ENCODE measurements at regions not wholly inside any gene's neighbourhood (a gene's known extent, or its start where the extent isn't known, plus 50 kb on each side); places are given as distances from the start of the nearest gene placed in this dataset.

DNA sequence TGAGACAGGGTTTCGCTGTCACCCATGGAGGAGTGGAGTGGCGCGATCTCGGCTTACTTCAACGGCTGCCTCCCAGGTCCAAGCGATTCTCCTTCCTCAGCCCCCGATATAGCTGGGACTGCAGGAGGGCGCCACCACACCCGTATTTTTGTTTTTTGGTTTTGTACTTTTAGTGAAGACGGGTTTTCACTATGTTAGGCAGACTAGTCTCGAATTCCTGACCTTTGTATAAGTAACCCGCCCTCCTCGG lies 115.4 kb upstream of the BTN3A2 start:
- TF ChIP-seq, protein P1, sequence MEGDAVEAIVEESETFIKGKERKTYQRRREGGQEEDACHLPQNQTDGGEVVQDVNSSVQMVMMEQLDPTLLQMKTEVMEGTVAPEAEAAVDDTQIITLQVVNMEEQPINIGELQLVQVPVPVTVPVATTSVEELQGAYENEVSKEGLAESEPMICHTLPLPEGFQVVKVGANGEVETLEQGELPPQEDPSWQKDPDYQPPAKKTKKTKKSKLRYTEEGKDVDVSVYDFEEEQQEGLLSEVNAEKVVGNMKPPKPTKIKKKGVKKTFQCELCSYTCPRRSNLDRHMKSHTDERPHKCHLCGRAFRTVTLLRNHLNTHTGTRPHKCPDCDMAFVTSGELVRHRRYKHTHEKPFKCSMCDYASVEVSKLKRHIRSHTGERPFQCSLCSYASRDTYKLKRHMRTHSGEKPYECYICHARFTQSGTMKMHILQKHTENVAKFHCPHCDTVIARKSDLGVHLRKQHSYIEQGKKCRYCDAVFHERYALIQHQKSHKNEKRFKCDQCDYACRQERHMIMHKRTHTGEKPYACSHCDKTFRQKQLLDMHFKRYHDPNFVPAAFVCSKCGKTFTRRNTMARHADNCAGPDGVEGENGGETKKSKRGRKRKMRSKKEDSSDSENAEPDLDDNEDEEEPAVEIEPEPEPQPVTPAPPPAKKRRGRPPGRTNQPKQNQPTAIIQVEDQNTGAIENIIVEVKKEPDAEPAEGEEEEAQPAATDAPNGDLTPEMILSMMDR (conservative IDR thresholded peaks at IDR 0.05) = no peak
- Histone ChIP-seq H3K9me3 (ENCODE audit: control insufficient read depth, low read depth, low read length) (no peaks in the 10 kb centered on the region), H3K14ac (ENCODE audit: insufficient read depth, low read length) (peak overlapping the region; percentile 36; the same call in 1 of the 2 replicates), H2AK5ac (ENCODE audit: insufficient read length, low read length) (no peak overlapping the region), H3K27ac (ENCODE audit: insufficient read length, low read depth, low read length) (peak overlapping the region; percentile 82), H2BK120ac (ENCODE audit: low read depth, low read length, poor library complexity, severe bottlenecking) (no peak overlapping the region), H4K91ac (ENCODE audit: insufficient read length, low read depth, low read length) (no peak overlapping the region), H3K18ac (ENCODE audit: insufficient read length, low read depth, low read length) (peak overlapping the region; percentile 58), H4K5ac (ENCODE audit: insufficient read length, low read depth, low read length) (no peak overlapping the region), H3K23me2 (ENCODE audit: insufficient read length, low read depth, low read length, poor library complexity, severe bottlenecking) (peaks cover 7% of the 10 kb centered on the region), H3K23ac (ENCODE audit: insufficient read length, low read depth, low read length) (no peak overlapping the region), H3K79me2 (ENCODE audit: insufficient read depth, low read length) (no peaks in the 10 kb centered on the region), H2BK12ac (ENCODE audit: insufficient read length, low read depth, low read length) (no peak overlapping the region), H4K20me1 (ENCODE audit: control insufficient read depth, insufficient read depth, insufficient read length) (peaks cover 3% of the 10 kb centered on the region), H3T11ph (ENCODE audit: low read length) (no peak overlapping the region), H3K4ac (ENCODE audit: low read depth, low read length) (no peak overlapping the region; the same call in 1 of the 2 replicates), H2AFZ (ENCODE audit: low read length) (no peak overlapping the region), H3K4me1 (ENCODE audit: insufficient read depth, low read length) (no peaks in the 10 kb centered on the region), H2BK15ac (ENCODE audit: low read depth, low read length) (no peak overlapping the region), H2BK20ac (ENCODE audit: low read depth, low read length, poor library complexity, severe bottlenecking) (no peak overlapping the region), H3K9ac (ENCODE audit: extremely low read depth, insufficient read length, low read length) (peak overlapping the region; percentile 87), H2BK5ac (ENCODE audit: insufficient read length, low read length) (peak overlapping the region; percentile 10), H3K27me3 (ENCODE audit: insufficient read depth, low read length) (no peaks in the 10 kb centered on the region), H3K79me1 (ENCODE audit: insufficient read depth, low read depth, low read length, poor library complexity, severe bottlenecking) (no peaks in the 10 kb centered on the region), H4K8ac (replicated peaks; ENCODE audit: insufficient read length, low read depth, low read length) (no peak overlapping the region), H3K56ac (ENCODE audit: insufficient read length, low read depth, low read length) (peak overlapping the region; percentile 14), H3K4me2 (ENCODE audit: insufficient read depth, insufficient read length, low read length) (peak overlapping the region; percentile 48)
- H3K9me3 Mint-ChIP-seq = no peaks in the 10 kb centered on the region
- H3K27ac Mint-ChIP-seq = peak overlapping the region; percentile 99
- H3K27me3 Mint-ChIP-seq (ENCODE audit: low read depth) = peaks cover 3% of the 10 kb centered on the region; the same call in 1 of the 2 replicates
- WGBS (ENCODE audit: extremely low coverage, insufficient read length, low lambda C conversion rate) = no CpG with 5 or more reads among the region's 13 CpGs
- no peak for DNase-seq
- H3K4me3 Mint-ChIP-seq = peak overlapping the region; percentile 92 to 96
- peaks cover 25 to 29% of the 10 kb centered on the region in 2 experiments for H3K4me1 Mint-ChIP-seq
- H3K36me3 Mint-ChIP-seq (ENCODE audit: insufficient read depth in 1 of 3, low read depth in 3 of 3) = peaks cover 0 to 7% (median 4%) of the 10 kb centered on the region in 3 experiments; a peak in 3 of 7 replicates

Data from H9 (cell line).